ENCODE measurements at regions not wholly inside any gene's neighbourhood (a gene's known extent, or its start where the extent isn't known, plus 50 kb on each side); places are given as distances from the start of the nearest gene placed in this dataset.

DNA sequence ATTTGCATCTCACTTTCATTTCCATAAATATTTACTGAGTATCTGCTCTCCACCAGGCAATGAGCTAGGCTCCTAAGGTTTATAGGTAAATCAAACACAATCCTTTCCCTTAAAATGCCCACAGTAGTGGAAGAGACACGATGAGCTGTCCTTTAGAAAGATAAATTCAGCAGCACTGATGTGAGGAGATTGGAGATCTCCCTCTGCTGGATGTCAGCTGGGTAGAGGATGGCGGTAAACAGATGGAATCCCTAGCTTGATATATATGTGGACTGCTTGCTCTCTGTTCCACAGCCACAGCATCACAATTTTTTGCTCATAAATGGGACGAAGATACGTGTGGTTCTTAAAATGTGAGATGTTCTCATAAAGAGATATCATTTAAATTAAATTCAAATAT lies 216.4 kb upstream of the RASGEF1B start:
- no peaks in the 10 kb centered on the region for H3F3A ChIP-seq (ENCODE audit: control insufficient read depth, insufficient read depth)
- no peaks in the 10 kb centered on the region for H3K27me3 ChIP-seq (ENCODE audit: control insufficient read depth, low read length)
- H3K9me3 ChIP-seq (ENCODE audit: control insufficient read depth, insufficient read depth, low read length): no peaks in the 10 kb centered on the region
- H3K4me2 ChIP-seq (ENCODE audit: low read length): no peak overlapping the region
- no peaks in the 10 kb centered on the region for H3K36me3 ChIP-seq (ENCODE audit: control insufficient read depth, low read length)
- no peaks in the 10 kb centered on the region for H3K4me1 ChIP-seq (ENCODE audit: control insufficient read depth, low read length)
- H3K4me3 ChIP-seq (ENCODE audit: low read length): no peak overlapping the region
- no peaks in the 10 kb centered on the region for H3K79me2 ChIP-seq (ENCODE audit: control insufficient read depth, low read length)
- H4K20me1 ChIP-seq (ENCODE audit: control insufficient read depth, insufficient read depth, low read depth, low read length): no peaks in the 10 kb centered on the region
- TF ChIP-seq, protein P1, sequence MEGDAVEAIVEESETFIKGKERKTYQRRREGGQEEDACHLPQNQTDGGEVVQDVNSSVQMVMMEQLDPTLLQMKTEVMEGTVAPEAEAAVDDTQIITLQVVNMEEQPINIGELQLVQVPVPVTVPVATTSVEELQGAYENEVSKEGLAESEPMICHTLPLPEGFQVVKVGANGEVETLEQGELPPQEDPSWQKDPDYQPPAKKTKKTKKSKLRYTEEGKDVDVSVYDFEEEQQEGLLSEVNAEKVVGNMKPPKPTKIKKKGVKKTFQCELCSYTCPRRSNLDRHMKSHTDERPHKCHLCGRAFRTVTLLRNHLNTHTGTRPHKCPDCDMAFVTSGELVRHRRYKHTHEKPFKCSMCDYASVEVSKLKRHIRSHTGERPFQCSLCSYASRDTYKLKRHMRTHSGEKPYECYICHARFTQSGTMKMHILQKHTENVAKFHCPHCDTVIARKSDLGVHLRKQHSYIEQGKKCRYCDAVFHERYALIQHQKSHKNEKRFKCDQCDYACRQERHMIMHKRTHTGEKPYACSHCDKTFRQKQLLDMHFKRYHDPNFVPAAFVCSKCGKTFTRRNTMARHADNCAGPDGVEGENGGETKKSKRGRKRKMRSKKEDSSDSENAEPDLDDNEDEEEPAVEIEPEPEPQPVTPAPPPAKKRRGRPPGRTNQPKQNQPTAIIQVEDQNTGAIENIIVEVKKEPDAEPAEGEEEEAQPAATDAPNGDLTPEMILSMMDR (IDR thresholded peaks at IDR 0.05; ENCODE audit: low read depth, low read length, poor library complexity, severe bottlenecking): no peak
- TF ChIP-seq EZH2phosphoT487 (IDR thresholded peaks at IDR 0.05; ENCODE audit: borderline replicate concordance, low read length): no peak
- H3K9me2 ChIP-seq (replicated peaks; ENCODE audit: control insufficient read depth, low read length): no peaks in the 10 kb centered on the region
- no peak overlapping the region for H3K27ac ChIP-seq (ENCODE audit: low read depth, low read length)

DNA sequence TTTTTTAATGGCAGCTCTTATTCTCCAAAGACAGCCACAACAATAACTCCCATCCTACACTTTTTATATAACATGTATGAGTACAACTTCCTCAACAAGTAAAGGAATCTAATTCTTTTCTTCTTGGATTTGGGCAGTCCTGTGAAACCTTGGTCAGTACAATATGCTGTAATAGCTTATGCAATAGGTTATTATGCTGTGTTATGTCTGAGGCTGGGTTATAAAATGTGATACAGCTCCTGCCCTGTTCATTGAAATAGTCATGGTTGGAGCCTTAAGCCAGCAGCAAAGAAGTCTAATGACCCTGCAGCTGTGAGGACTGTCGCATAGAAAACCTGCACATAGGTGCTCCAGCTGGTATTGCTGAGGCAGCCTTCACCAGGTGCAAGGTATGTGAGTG lies 215.8 kb upstream of the RASGEF1B start:
- H3K27me3 ChIP-seq (ENCODE audit: control insufficient read depth, low read length): no peaks in the 10 kb centered on the region
- H3K27ac ChIP-seq (ENCODE audit: low read depth, low read length): no peak overlapping the region
- TF ChIP-seq, protein P1 (IDR thresholded peaks at IDR 0.05; ENCODE audit: low read depth, low read length, poor library complexity, severe bottlenecking): no peak
- TF ChIP-seq EZH2phosphoT487 (IDR thresholded peaks at IDR 0.05; ENCODE audit: borderline replicate concordance, low read length): no peak
- no peaks in the 10 kb centered on the region for H4K20me1 ChIP-seq (ENCODE audit: control insufficient read depth, insufficient read depth, low read depth, low read length)
- no peaks in the 10 kb centered on the region for H3F3A ChIP-seq (ENCODE audit: control insufficient read depth, insufficient read depth)
- no peaks in the 10 kb centered on the region for H3K4me1 ChIP-seq (ENCODE audit: control insufficient read depth, low read length)
- no peaks in the 10 kb centered on the region for H3K9me3 ChIP-seq (ENCODE audit: control insufficient read depth, insufficient read depth, low read length)
- H3K79me2 ChIP-seq (ENCODE audit: control insufficient read depth, low read length): no peaks in the 10 kb centered on the region
- H3K36me3 ChIP-seq (ENCODE audit: control insufficient read depth, low read length): no peaks in the 10 kb centered on the region
- H3K4me2 ChIP-seq (ENCODE audit: low read length): no peak overlapping the region
- H3K4me3 ChIP-seq (ENCODE audit: low read length): no peak overlapping the region
- H3K9me2 ChIP-seq (replicated peaks; ENCODE audit: control insufficient read depth, low read length): no peaks in the 10 kb centered on the region

DNA sequence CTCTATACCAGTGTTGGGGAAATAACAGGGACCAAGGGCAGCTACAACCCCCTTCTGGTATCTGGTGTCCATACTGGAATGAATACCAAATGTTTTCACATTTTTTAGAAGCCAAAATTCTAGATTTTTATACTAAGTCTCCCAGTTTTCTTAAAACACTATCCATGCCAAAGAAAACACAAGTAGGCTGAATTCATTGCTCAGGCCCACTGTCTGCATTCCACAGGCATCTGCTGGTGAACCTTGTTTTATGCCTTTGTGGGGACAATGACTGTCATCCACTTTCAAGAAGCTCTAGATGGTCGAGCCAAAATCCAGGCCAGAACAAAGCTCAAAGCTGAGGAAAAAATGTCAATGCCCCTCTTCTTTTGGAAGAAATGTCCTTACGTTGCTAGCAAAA lies 213.4 kb upstream of the RASGEF1B start:
- Histone ChIP-seq H3K9me2 (replicated peaks; ENCODE audit: control insufficient read depth, low read length) (no peaks in the 10 kb centered on the region), H3F3A (ENCODE audit: control insufficient read depth, insufficient read depth) (no peaks in the 10 kb centered on the region), H3K4me3 (ENCODE audit: low read length) (no peak overlapping the region), H3K4me1 (ENCODE audit: control insufficient read depth, low read length) (no peaks in the 10 kb centered on the region), H3K36me3 (ENCODE audit: control insufficient read depth, low read length) (no peaks in the 10 kb centered on the region), H4K20me1 (ENCODE audit: control insufficient read depth, insufficient read depth, low read depth, low read length) (no peaks in the 10 kb centered on the region), H3K27me3 (ENCODE audit: control insufficient read depth, low read length) (no peaks in the 10 kb centered on the region), H3K27ac (ENCODE audit: low read depth, low read length) (no peak overlapping the region), H3K79me2 (ENCODE audit: control insufficient read depth, low read length) (no peaks in the 10 kb centered on the region), H3K4me2 (ENCODE audit: low read length) (no peak overlapping the region), H3K9me3 (ENCODE audit: control insufficient read depth, insufficient read depth, low read length) (no peaks in the 10 kb centered on the region)
- no peak for TF ChIP-seq EZH2phosphoT487 (IDR thresholded peaks at IDR 0.05; ENCODE audit: borderline replicate concordance, low read length)
- TF ChIP-seq, protein P1 (IDR thresholded peaks at IDR 0.05; ENCODE audit: low read depth, low read length, poor library complexity, severe bottlenecking): no peak

DNA sequence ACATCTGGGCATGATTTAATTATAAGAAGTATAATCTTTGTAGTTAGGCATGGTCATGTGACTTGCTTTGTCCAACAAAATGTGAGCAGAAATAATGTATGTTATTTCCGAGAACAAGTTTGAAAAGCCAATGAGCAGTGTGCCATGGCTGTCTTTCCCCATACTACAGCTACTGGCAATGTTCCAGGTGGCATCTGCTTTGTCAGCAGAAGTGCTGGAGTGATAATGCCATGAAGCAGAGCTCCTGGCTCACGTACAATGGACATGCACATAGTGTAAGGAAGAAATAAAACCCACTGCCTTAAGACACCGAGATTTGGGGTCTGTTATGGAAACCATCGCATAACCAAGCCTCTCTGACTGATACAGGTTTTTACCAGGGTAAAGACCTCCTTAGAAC lies 212.6 kb upstream of the RASGEF1B start:
- Histone ChIP-seq H3K9me3 (ENCODE audit: control insufficient read depth, insufficient read depth, low read length) (no peaks in the 10 kb centered on the region), H3F3A (ENCODE audit: control insufficient read depth, insufficient read depth) (no peaks in the 10 kb centered on the region), H3K4me1 (ENCODE audit: control insufficient read depth, low read length) (no peaks in the 10 kb centered on the region), H3K9me2 (replicated peaks; ENCODE audit: control insufficient read depth, low read length) (no peaks in the 10 kb centered on the region), H3K27me3 (ENCODE audit: control insufficient read depth, low read length) (no peaks in the 10 kb centered on the region), H3K36me3 (ENCODE audit: control insufficient read depth, low read length) (no peaks in the 10 kb centered on the region), H3K4me3 (ENCODE audit: low read length) (no peak overlapping the region), H3K79me2 (ENCODE audit: control insufficient read depth, low read length) (no peaks in the 10 kb centered on the region), H4K20me1 (ENCODE audit: control insufficient read depth, insufficient read depth, low read depth, low read length) (no peaks in the 10 kb centered on the region), H3K4me2 (ENCODE audit: low read length) (no peak overlapping the region), H3K27ac (ENCODE audit: low read depth, low read length) (no peak overlapping the region)
- TF ChIP-seq EZH2phosphoT487 (IDR thresholded peaks at IDR 0.05; ENCODE audit: borderline replicate concordance, low read length): no peak
- TF ChIP-seq, protein P1 (IDR thresholded peaks at IDR 0.05; ENCODE audit: low read depth, low read length, poor library complexity, severe bottlenecking): no peak

Data from DOHH2 (cell line).